Cardiac muscle cell (in vitro differentiated cells and primary cell): ENCODE measurements at regions not wholly inside any gene's neighbourhood (a gene's known extent, or its start where the extent isn't known, plus 50 kb on each side); places are given as distances from the start of the nearest gene placed in this dataset.
"Not testable (repeated sequence)": the region's sequence is repeated elsewhere in the genome, so short reads cannot be mapped to it uniquely, and the experiment has no call there.

Experiments
- DNase-seq, 2 donors: peaks; one replicate each; pipeline versions ENCODE4 v3.0.0 to v3.0.0-alpha.2; 2010 to 2017; ENCODE audit warnings: low read depth in 1 of 2, low spot score in 1 of 2
- H3K27ac ChIP-seq: fragments of 200-600 bp; sonication (generic); 2 replicates; pipeline ENCODE4 v1.5.1; 2016
- H3K27me3 ChIP-seq: fragments of 200-600 bp; sonication (generic); 2 replicates; pipeline ENCODE4 v1.6.0; 2016; ENCODE audit warnings: control low read depth
- H3K36me3 ChIP-seq: fragments of 200-600 bp; sonication (generic); 2 replicates; pipeline ENCODE4 v1.5.1; 2016; ENCODE audit warnings: control low read depth
- H3K4me1 ChIP-seq: fragments of 200-600 bp; sonication (generic); 2 replicates; pipeline ENCODE4 v1.8.1; 2017; ENCODE audit warnings: low read depth, mild to moderate bottlenecking, mixed run types
- H3K4me3 ChIP-seq: fragments of 200-600 bp; sonication (generic); 2 replicates; pipeline ENCODE4 v1.5.1; 2016; ENCODE audit warnings: mild to moderate bottlenecking
- H3K9me3 ChIP-seq: fragments of 200-600 bp; sonication (generic); 2 replicates; pipeline ENCODE4 v1.5.1; 2017; ENCODE audit warnings: low read depth, mild to moderate bottlenecking, control low read depth
- CTCF ChIP-seq: IDR thresholded peaks from 2 replicates; pipeline ENCODE4 v1.5.1; 2012; ENCODE audit warnings: low read depth, mild to moderate bottlenecking, low read length

GRCh38 chr5:43833961-43834360, 231.0 kb downstream of the NNT start:
- Histone ChIP-seq H3K4me3 (no peak overlapping the region), H3K27me3 (no peaks in the 10 kb centered on the region), H3K36me3 (no peaks in the 10 kb centered on the region), H3K27ac (no peak overlapping the region), H3K4me1 (no peaks in the 10 kb centered on the region), H3K9me3 (no peaks in the 10 kb centered on the region)
- no peak for TF ChIP-seq CTCF
- no peak for DNase-seq

GRCh38 chr5:43824325-43824964, 221.5 kb downstream of the NNT start:
- H3K4me3 ChIP-seq, DNase-seq, H3K36me3 ChIP-seq, H3K9me3 ChIP-seq, H3K4me1 ChIP-seq, H3K27me3 ChIP-seq, H3K27ac ChIP-seq: not testable (repeated sequence)

- H3K9me3 ChIP-seq, H3K4me1 ChIP-seq, H3K27me3 ChIP-seq, H3K36me3 ChIP-seq, DNase-seq, H3K4me3 ChIP-seq, H3K27ac ChIP-seq: not testable (repeated sequence)
These were observed 215.4 kb downstream of the NNT start for GRCh38 chr5:43818394-43818793.

DNA sequence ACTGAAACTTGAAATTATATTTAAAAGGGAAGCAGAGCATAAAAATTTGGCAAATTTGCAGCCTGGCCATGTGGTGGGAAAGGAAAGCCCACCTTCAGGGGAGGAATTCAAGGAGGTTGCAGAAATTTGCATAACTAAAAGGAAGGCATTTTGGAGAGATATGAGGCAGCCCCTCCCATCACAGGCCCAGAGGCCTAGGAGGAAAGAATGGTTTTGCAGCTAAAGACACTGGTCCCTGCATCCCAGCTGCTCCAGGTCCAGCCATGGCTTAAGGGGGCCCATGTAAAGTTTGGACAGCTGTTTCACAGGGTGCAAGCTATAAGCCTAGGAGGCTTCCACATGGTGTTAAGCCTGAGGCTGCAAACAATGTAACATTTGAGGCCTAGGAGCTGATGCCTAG, 212.5 kb downstream of the NNT start:
- TF ChIP-seq CTCF, result no peak
- no peaks in the 10 kb centered on the region for H3K27me3 ChIP-seq
- no peaks in the 10 kb centered on the region for H3K4me1 ChIP-seq
- no peaks in the 10 kb centered on the region for H3K36me3 ChIP-seq
- H3K27ac ChIP-seq, result no peak overlapping the region
- H3K4me3 ChIP-seq, result no peak overlapping the region
- no peak for DNase-seq
- no peaks in the 10 kb centered on the region for H3K9me3 ChIP-seq

GRCh38 chr5:43804723-43805122, 201.7 kb downstream of the NNT start:
- no peak for TF ChIP-seq CTCF

GRCh38 chr5:43804041-43804440, 201.1 kb downstream of the NNT start:
- TF ChIP-seq CTCF, result no peak
- no peaks in the 10 kb centered on the region for H3K27me3 ChIP-seq
- H3K9me3 ChIP-seq, result no peaks in the 10 kb centered on the region
- H3K4me1 ChIP-seq, result no peaks in the 10 kb centered on the region
- no peak overlapping the region for H3K4me3 ChIP-seq
- H3K27ac ChIP-seq, result no peak overlapping the region
- no peak for DNase-seq
- H3K36me3 ChIP-seq, result no peaks in the 10 kb centered on the region

More at GRCh38 chr5:43804723-43805122, 201.7 kb downstream of the NNT start:
- H3K9me3 ChIP-seq, result no peaks in the 10 kb centered on the region
- H3K4me3 ChIP-seq, result no peak overlapping the region
- no peaks in the 10 kb centered on the region for H3K27me3 ChIP-seq
- H3K36me3 ChIP-seq, result no peaks in the 10 kb centered on the region
- no peak for DNase-seq
- no peak overlapping the region for H3K27ac ChIP-seq
- H3K4me1 ChIP-seq, result no peaks in the 10 kb centered on the region

- Histone ChIP-seq H3K36me3 (no peaks in the 10 kb centered on the region), H3K27ac (no peak overlapping the region), H3K9me3 (no peaks in the 10 kb centered on the region), H3K4me3 (no peak overlapping the region), H3K4me1 (no peaks in the 10 kb centered on the region), H3K27me3 (no peaks in the 10 kb centered on the region)
- DNase-seq, result no peak
- no peak for TF ChIP-seq CTCF
These were observed 199.7 kb downstream of the NNT start for GRCh38 chr5:43802651-43803050.
